Stomach (tissue), 4 donors: ENCODE measurements at regions not wholly inside any gene's neighbourhood (a gene's known extent, or its start where the extent isn't known, plus 50 kb on each side); places are given as distances from the start of the nearest gene placed in this dataset.

ENCODE experiments used
- CTCF ChIP-seq, 7 experiments: fragments of 450-650 bp in 4 of 7; fragments of 200-600 bp in 3 of 7; sonication (generic) in 3 of 7; IDR thresholded peaks; one replicate each; pipeline ENCODE4 v1.5.1; 2016 to 2019; ENCODE audit warnings: antibody characterized with exemption in 7 of 7, control low read depth in 2 of 7, mild to moderate bottlenecking in 1 of 7
- POLR2A ChIP-seq, 4 donors: fragments of 450-650 bp; IDR thresholded peaks; one replicate each; pipeline ENCODE4 v1.6.1; 2016; ENCODE audit warnings: antibody characterized with exemption in 4 of 4, control low read depth in 2 of 4, mild to moderate bottlenecking in 1 of 4, moderate library complexity in 1 of 4
- POLR2AphosphoS5 ChIP-seq, 3 donors: sonication (generic); formaldehyde crosslinking; IDR thresholded peaks; one replicate each; pipeline ENCODE4 v1.6.1; 2016; ENCODE audit warnings: antibody characterized with exemption in 3 of 3

- no peak for TF ChIP-seq CTCF (IDR thresholded peaks at IDR 0.05)
- no peak for TF ChIP-seq POLR2A (IDR thresholded peaks at IDR 0.05)
- TF ChIP-seq POLR2AphosphoS5 (IDR thresholded peaks at IDR 0.05), result no peak
These were observed 211.0 kb upstream of the NUDT4 start for GRCh38 chr12:93166541-93167307.
